SW 1271 (cell line): ENCODE measurements at regions not wholly inside any gene's neighbourhood (a gene's known extent, or its start where the extent isn't known, plus 50 kb on each side); places are given as distances from the start of the nearest gene placed in this dataset.
A peak's percentile ranks its signal among the peaks of the same experiment; 100 is the strongest.

Experiments used
- DNase-seq, 2 experiments: peaks; one replicate each; lab custom pipeline; 2025; lab: John Stamatoyannopoulos, UW

GRCh38 chr2:61722318-61722717 is 131.5 kb downstream of the FAM161A start:
- DNase-seq, result no peak

GRCh38 chr2:61721382-61721781 is 132.5 kb downstream of the FAM161A start:
- no peak for DNase-seq

- DNase-seq, result no peak
These were observed 132.9 kb downstream of the FAM161A start for GRCh38 chr2:61720911-61721310.

- no peak for DNase-seq
These were observed 134.9 kb downstream of the FAM161A start for GRCh38 chr2:61718965-61719364.

- no peak for DNase-seq
These were observed 138.4 kb downstream of the FAM161A start for GRCh38 chr2:61715506-61715905.

GRCh38 chr2:61714210-61714609 is 139.7 kb downstream of the FAM161A start:
- DNase-seq, result no peak

GRCh38 chr2:61713457-61713856 is 140.4 kb downstream of the FAM161A start:
- no peak for DNase-seq

- no peak for DNase-seq
These were observed 141.8 kb downstream of the FAM161A start for GRCh38 chr2:61712060-61712459.

GRCh38 chr2:61710711-61711110 is 143.1 kb downstream of the FAM161A start:
- DNase-seq, result no peak

- no peak for DNase-seq
These were observed 145.6 kb downstream of the FAM161A start for GRCh38 chr2:61707984-61708852.

GRCh38 chr2:61705625-61706024 is 148.2 kb downstream of the FAM161A start:
- no peak for DNase-seq

- DNase-seq, result no peak
These were observed 149.5 kb downstream of the FAM161A start for GRCh38 chr2:61704364-61704763.

GRCh38 chr2:61702088-61702467 is 151.8 kb downstream of the FAM161A start:
- no peak for DNase-seq

- no peak for DNase-seq
These were observed 153.4 kb downstream of the FAM161A start for GRCh38 chr2:61700464-61700863.

GRCh38 chr2:61694312-61695274 is 156.4 kb upstream of the XPO1 start:
- peak; percentile 10 to 67 for DNase-seq

- no peak for DNase-seq
These were observed 155.6 kb upstream of the XPO1 start for GRCh38 chr2:61693744-61694143.

GRCh38 chr2:61690078-61690596 is 152.0 kb upstream of the XPO1 start:
- DNase-seq, result no peak

- DNase-seq, result no peak
These were observed 151.4 kb upstream of the XPO1 start for GRCh38 chr2:61689568-61689967.

- DNase-seq, result no peak
These were observed 150.5 kb upstream of the XPO1 start for GRCh38 chr2:61688369-61689334.

- DNase-seq, result no peak
These were observed 140.9 kb upstream of the XPO1 start for GRCh38 chr2:61679096-61679495.

GRCh38 chr2:61677942-61678341 is 139.8 kb upstream of the XPO1 start:
- DNase-seq, result no peak
